ENCODE measurements at regions not wholly inside any gene's neighbourhood (a gene's known extent, or its start where the extent isn't known, plus 50 kb on each side); places are given as distances from the start of the nearest gene placed in this dataset.

DNA sequence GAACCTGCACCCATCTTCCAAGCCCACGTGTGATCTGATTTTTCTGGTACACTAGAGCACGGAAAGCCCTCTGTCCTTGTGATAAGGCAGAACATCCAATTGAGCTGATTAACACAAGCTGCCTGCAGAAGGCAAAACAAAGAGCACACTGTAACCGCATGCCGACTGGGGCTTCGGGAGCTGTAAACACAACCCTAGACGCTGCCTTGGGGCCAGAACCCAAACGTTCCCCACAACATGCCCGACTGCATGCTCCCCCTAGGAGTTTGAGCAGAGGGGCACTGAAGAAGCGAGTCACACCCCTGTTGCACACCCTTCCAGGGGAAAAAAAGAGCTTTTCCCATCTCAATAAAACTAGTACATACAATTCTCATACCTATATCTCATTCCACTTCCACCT lies 470.7 kb downstream of the HTR1B start:
- Histone ChIP-seq H3K4me2 (ENCODE audit: insufficient read depth, low read length, poor library complexity, severe bottlenecking) (no peak overlapping the region), H3K9me3 (replicated peaks in 1 of 2; ENCODE audit: control insufficient read depth in 2 of 2, insufficient read depth in 1 of 2, low read depth in 1 of 2, low read length in 2 of 2) (no peaks in the 10 kb centered on the region), H3K14ac (ENCODE audit: low read length) (no peak overlapping the region), H2AFZ (ENCODE audit: low read length) (no peak overlapping the region), H2BK120ac (ENCODE audit: low read depth, low read length) (no peak overlapping the region), H3K79me1 (ENCODE audit: low read depth, low read length) (no peaks in the 10 kb centered on the region), H2BK5ac (ENCODE audit: low read length) (no peak overlapping the region), H3K23ac (ENCODE audit: low read depth, low read length, poor library complexity) (no peak overlapping the region), H3K36me3 (replicated peaks in 1 of 2; ENCODE audit: control insufficient read depth in 2 of 2, insufficient read depth in 2 of 2, low read length in 2 of 2) (no peaks in the 10 kb centered on the region), H2AK5ac (ENCODE audit: low read depth, low read length) (no peak overlapping the region), H3K4me1 (ENCODE audit: control insufficient read depth in 2 of 2, insufficient read depth in 1 of 2, low read depth in 1 of 2, low read length in 2 of 2) (no peaks in the 10 kb centered on the region), H2BK12ac (ENCODE audit: low read length) (no peak overlapping the region), H2BK15ac (ENCODE audit: low read length) (no peak overlapping the region), H3K27ac (replicated peaks; ENCODE audit: low read length) (no peak overlapping the region), H4K91ac (ENCODE audit: low read depth, low read length, poor library complexity) (no peak overlapping the region), H3K4ac (ENCODE audit: low read length) (no peak overlapping the region), H3K9ac (ENCODE audit: low read depth, low read length, poor library complexity) (no peak overlapping the region), H3K4me3 (ENCODE audit: low read length in 2 of 2) (no peak overlapping the region), H3K18ac (ENCODE audit: low read length) (no peak overlapping the region), H3K27me3 (ENCODE audit: control insufficient read depth in 3 of 3, insufficient read depth in 3 of 3, low read depth in 1 of 3, low read length in 3 of 3) (no peaks in the 10 kb centered on the region), H4K8ac (ENCODE audit: low read depth, low read length) (no peak overlapping the region)
- no peak for DNase-seq (ENCODE audit: low spot score)
- no CpG with 5 or more reads among the region's 9 CpGs for WGBS, 2 donors (ENCODE audit: extremely low coverage in 2 of 2, insufficient read length in 2 of 2, insufficient replicate concordance in 1 of 2)

DNA sequence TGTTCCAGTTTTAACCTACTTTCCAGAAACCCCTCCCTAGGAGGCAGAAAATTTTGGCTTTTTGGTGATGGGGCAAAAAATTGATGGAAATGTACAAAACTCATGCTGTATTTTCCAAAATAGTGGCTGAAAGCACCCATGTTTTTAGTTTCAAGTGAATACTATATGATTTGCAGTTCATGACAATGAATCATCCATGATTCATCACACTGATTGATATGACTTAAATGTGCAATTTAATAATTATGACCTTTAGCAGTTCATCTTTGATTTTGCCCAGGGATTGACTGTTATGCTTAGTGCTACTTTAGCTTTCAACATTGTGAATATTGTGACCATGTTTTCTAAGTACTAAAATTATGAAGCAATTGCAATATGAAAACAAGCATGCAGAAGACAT lies 478.7 kb downstream of the HTR1B start:
- no peak overlapping the region for H2BK5ac ChIP-seq (ENCODE audit: low read length)
- H3K4me1 ChIP-seq (ENCODE audit: control insufficient read depth in 2 of 2, insufficient read depth in 1 of 2, low read depth in 1 of 2, low read length in 2 of 2) = no peaks in the 10 kb centered on the region
- H3K4me3 ChIP-seq (ENCODE audit: low read length in 2 of 2) = no peak overlapping the region
- H2BK15ac ChIP-seq (ENCODE audit: low read length) = no peak overlapping the region
- H3K27me3 ChIP-seq (ENCODE audit: control insufficient read depth in 3 of 3, insufficient read depth in 3 of 3, low read depth in 1 of 3, low read length in 3 of 3) = no peaks in the 10 kb centered on the region
- H3K9me3 ChIP-seq (replicated peaks in 1 of 2; ENCODE audit: control insufficient read depth in 2 of 2, insufficient read depth in 1 of 2, low read depth in 1 of 2, low read length in 2 of 2) = no peaks in the 10 kb centered on the region
- H2BK12ac ChIP-seq (ENCODE audit: low read length) = no peak overlapping the region
- H2BK120ac ChIP-seq (ENCODE audit: low read depth, low read length) = no peak overlapping the region
- no peak overlapping the region for H3K27ac ChIP-seq (replicated peaks; ENCODE audit: low read length)
- no peak overlapping the region for H3K9ac ChIP-seq (ENCODE audit: low read depth, low read length, poor library complexity)
- no peak overlapping the region for H4K8ac ChIP-seq (ENCODE audit: low read depth, low read length)
- H2AFZ ChIP-seq (ENCODE audit: low read length) = no peak overlapping the region
- H4K91ac ChIP-seq (ENCODE audit: low read depth, low read length, poor library complexity) = no peak overlapping the region
- H3K36me3 ChIP-seq (replicated peaks in 1 of 2; ENCODE audit: control insufficient read depth in 2 of 2, insufficient read depth in 2 of 2, low read length in 2 of 2) = no peaks in the 10 kb centered on the region
- no peak overlapping the region for H3K23ac ChIP-seq (ENCODE audit: low read depth, low read length, poor library complexity)
- H3K14ac ChIP-seq (ENCODE audit: low read length) = no peak overlapping the region
- H3K18ac ChIP-seq (ENCODE audit: low read length) = no peak overlapping the region
- H3K4ac ChIP-seq (ENCODE audit: low read length) = no peak overlapping the region
- no peak for DNase-seq (ENCODE audit: low spot score)
- no peak overlapping the region for H3K4me2 ChIP-seq (ENCODE audit: insufficient read depth, low read length, poor library complexity, severe bottlenecking)
- H3K79me1 ChIP-seq (ENCODE audit: low read depth, low read length) = no peaks in the 10 kb centered on the region
- no peak overlapping the region for H2AK5ac ChIP-seq (ENCODE audit: low read depth, low read length)

DNA sequence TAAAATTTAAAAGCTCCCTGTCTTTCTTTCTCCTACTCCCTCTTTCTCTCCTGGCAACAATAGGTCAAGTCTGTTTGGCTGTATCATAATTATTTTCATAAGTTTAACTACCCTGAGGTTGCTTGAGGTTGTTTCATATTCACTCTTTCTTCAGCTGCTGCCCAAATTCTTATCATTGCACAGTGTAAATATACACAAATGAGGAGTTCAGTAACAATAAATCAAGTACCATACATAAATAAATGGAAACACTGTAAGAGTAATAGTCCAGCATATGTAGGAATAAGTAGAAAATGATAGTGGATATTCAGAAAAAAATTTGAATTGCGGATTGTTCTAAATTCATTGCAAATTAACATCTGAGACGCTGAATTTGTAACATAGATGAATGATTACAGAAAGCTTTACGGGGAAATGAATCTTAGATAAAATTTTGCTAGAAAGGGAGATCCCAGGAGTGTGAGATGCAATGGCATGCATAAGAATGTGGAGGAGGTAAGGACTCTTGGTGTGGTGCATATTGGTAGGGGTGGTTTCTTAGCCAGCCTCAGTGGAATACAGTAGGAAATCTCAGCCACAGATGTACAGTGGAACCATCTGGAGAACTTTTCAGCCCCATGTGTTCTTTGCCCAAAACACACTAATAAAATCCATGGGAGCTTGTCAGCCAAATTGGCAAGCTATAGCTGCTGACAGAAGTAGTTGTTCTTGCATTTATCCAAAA lies 480.7 kb downstream of the HTR1B start:
- no peak overlapping the region for H2BK5ac ChIP-seq (ENCODE audit: low read length)
- no peak overlapping the region for H3K27ac ChIP-seq (replicated peaks; ENCODE audit: low read length)
- no peak overlapping the region for H3K4me2 ChIP-seq (ENCODE audit: insufficient read depth, low read length, poor library complexity, severe bottlenecking)
- no peaks in the 10 kb centered on the region for H3K79me1 ChIP-seq (ENCODE audit: low read depth, low read length)
- H4K91ac ChIP-seq (ENCODE audit: low read depth, low read length, poor library complexity) = no peak overlapping the region
- no peak overlapping the region for H2AK5ac ChIP-seq (ENCODE audit: low read depth, low read length)
- H2BK15ac ChIP-seq (ENCODE audit: low read length) = no peak overlapping the region
- H3K14ac ChIP-seq (ENCODE audit: low read length) = no peak overlapping the region
- no peak overlapping the region for H2BK12ac ChIP-seq (ENCODE audit: low read length)
- H3K9ac ChIP-seq (ENCODE audit: low read depth, low read length, poor library complexity) = no peak overlapping the region
- no peak overlapping the region for H2AFZ ChIP-seq (ENCODE audit: low read length)
- H3K18ac ChIP-seq (ENCODE audit: low read length) = no peak overlapping the region
- no peaks in the 10 kb centered on the region for H3K36me3 ChIP-seq (replicated peaks in 1 of 2; ENCODE audit: control insufficient read depth in 2 of 2, insufficient read depth in 2 of 2, low read length in 2 of 2)
- H3K4me1 ChIP-seq (ENCODE audit: control insufficient read depth in 2 of 2, insufficient read depth in 1 of 2, low read depth in 1 of 2, low read length in 2 of 2) = no peaks in the 10 kb centered on the region
- H3K9me3 ChIP-seq (replicated peaks in 1 of 2; ENCODE audit: control insufficient read depth in 2 of 2, insufficient read depth in 1 of 2, low read depth in 1 of 2, low read length in 2 of 2) = no peaks in the 10 kb centered on the region
- WGBS, 2 donors (ENCODE audit: extremely low coverage in 2 of 2, insufficient read length in 2 of 2, insufficient replicate concordance in 1 of 2) = no CpG with 5 or more reads among the region's 3 CpGs
- no peak overlapping the region for H2BK120ac ChIP-seq (ENCODE audit: low read depth, low read length)
- no peak overlapping the region for H3K4me3 ChIP-seq (ENCODE audit: low read length in 2 of 2)
- H3K4ac ChIP-seq (ENCODE audit: low read length) = no peak overlapping the region
- no peak for DNase-seq (ENCODE audit: low spot score)
- no peak overlapping the region for H3K23ac ChIP-seq (ENCODE audit: low read depth, low read length, poor library complexity)
- H3K27me3 ChIP-seq (ENCODE audit: control insufficient read depth in 3 of 3, insufficient read depth in 3 of 3, low read depth in 1 of 3, low read length in 3 of 3) = no peaks in the 10 kb centered on the region
- no peak overlapping the region for H4K8ac ChIP-seq (ENCODE audit: low read depth, low read length)

DNA sequence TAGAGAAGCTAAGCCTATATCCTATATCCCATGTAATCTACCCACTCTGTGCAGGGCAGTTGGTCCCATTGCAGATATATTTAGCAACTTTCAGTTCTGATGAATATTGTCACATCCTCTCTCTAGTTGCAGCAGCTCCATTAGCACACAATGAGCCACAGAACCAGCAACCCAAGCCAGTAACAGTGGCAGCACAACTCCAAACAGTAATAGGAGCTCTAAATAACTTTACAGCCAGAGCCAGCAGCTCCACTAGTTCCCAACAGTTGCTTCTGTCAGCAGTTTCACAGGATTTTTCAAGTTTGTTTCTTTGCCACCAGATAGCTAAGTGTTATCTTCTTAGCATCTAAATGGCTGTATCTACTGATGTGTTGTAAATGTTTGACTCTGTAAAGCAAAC lies 490.8 kb downstream of the HTR1B start:
- no peaks in the 10 kb centered on the region for H3K27me3 ChIP-seq (ENCODE audit: control insufficient read depth in 3 of 3, insufficient read depth in 3 of 3, low read depth in 1 of 3, low read length in 3 of 3)
- no peak overlapping the region for H3K9ac ChIP-seq (ENCODE audit: low read depth, low read length, poor library complexity)
- no peak overlapping the region for H4K8ac ChIP-seq (ENCODE audit: low read depth, low read length)
- no peaks in the 10 kb centered on the region for H3K79me1 ChIP-seq (ENCODE audit: low read depth, low read length)
- DNase-seq (ENCODE audit: low spot score) = no peak
- H2AFZ ChIP-seq (ENCODE audit: low read length) = no peak overlapping the region
- no peaks in the 10 kb centered on the region for H3K9me3 ChIP-seq (replicated peaks in 1 of 2; ENCODE audit: control insufficient read depth in 2 of 2, insufficient read depth in 1 of 2, low read depth in 1 of 2, low read length in 2 of 2)
- no peak overlapping the region for H2AK5ac ChIP-seq (ENCODE audit: low read depth, low read length)
- H3K4me2 ChIP-seq (ENCODE audit: insufficient read depth, low read length, poor library complexity, severe bottlenecking) = no peak overlapping the region
- H2BK15ac ChIP-seq (ENCODE audit: low read length) = no peak overlapping the region
- H4K91ac ChIP-seq (ENCODE audit: low read depth, low read length, poor library complexity) = no peak overlapping the region
- no peak overlapping the region for H2BK12ac ChIP-seq (ENCODE audit: low read length)
- no peaks in the 10 kb centered on the region for H3K4me1 ChIP-seq (ENCODE audit: control insufficient read depth in 2 of 2, insufficient read depth in 1 of 2, low read depth in 1 of 2, low read length in 2 of 2)
- no peak overlapping the region for H3K23ac ChIP-seq (ENCODE audit: low read depth, low read length, poor library complexity)
- no peak overlapping the region for H2BK120ac ChIP-seq (ENCODE audit: low read depth, low read length)
- H3K4ac ChIP-seq (ENCODE audit: low read length) = no peak overlapping the region
- H3K36me3 ChIP-seq (replicated peaks in 1 of 2; ENCODE audit: control insufficient read depth in 2 of 2, insufficient read depth in 2 of 2, low read length in 2 of 2) = no peaks in the 10 kb centered on the region
- H3K18ac ChIP-seq (ENCODE audit: low read length) = no peak overlapping the region
- no peak overlapping the region for H3K27ac ChIP-seq (replicated peaks; ENCODE audit: low read length)
- no peak overlapping the region for H2BK5ac ChIP-seq (ENCODE audit: low read length)
- no peak overlapping the region for H3K4me3 ChIP-seq (ENCODE audit: low read length in 2 of 2)
- no peak overlapping the region for H3K14ac ChIP-seq (ENCODE audit: low read length)

All from neuronal stem cell (in vitro differentiated cells).